ENCODE measurements at regions not wholly inside any gene's neighbourhood (a gene's known extent, or its start where the extent isn't known, plus 50 kb on each side); places are given as distances from the start of the nearest gene placed in this dataset.

DNA sequence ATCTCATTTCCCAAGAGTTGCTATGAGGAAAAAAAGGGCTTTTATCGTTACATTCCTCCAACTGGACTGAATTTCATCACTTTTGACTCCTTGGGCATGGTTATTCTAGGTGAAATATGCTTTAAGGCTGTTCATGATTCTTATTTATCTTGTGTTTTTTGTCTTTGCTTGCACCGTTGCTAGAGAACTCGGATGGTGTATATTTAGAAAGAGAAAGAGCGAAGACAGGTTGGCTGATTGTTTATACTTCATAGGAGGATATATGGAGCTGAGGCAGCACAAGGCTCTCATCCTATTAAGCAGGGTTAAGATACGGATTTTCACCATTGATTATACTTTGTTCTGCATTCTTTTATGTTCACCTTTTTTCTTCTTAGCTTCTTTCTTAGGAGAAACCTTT lies 94.9 kb upstream of the GEMIN8 start:
- no peaks in the 10 kb centered on the region for H3K9me3 ChIP-seq (ENCODE audit: low read length)
- TF ChIP-seq, protein P1, sequence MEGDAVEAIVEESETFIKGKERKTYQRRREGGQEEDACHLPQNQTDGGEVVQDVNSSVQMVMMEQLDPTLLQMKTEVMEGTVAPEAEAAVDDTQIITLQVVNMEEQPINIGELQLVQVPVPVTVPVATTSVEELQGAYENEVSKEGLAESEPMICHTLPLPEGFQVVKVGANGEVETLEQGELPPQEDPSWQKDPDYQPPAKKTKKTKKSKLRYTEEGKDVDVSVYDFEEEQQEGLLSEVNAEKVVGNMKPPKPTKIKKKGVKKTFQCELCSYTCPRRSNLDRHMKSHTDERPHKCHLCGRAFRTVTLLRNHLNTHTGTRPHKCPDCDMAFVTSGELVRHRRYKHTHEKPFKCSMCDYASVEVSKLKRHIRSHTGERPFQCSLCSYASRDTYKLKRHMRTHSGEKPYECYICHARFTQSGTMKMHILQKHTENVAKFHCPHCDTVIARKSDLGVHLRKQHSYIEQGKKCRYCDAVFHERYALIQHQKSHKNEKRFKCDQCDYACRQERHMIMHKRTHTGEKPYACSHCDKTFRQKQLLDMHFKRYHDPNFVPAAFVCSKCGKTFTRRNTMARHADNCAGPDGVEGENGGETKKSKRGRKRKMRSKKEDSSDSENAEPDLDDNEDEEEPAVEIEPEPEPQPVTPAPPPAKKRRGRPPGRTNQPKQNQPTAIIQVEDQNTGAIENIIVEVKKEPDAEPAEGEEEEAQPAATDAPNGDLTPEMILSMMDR (IDR thresholded peaks at IDR 0.05; ENCODE audit: low read length), result no peak
- TF ChIP-seq EZH2 (IDR thresholded peaks at IDR 0.05; ENCODE audit: borderline replicate concordance, low read length), result no peak
- H3K4me1 ChIP-seq (ENCODE audit: insufficient read depth, low read length, severe bottlenecking), result no peaks in the 10 kb centered on the region
- H3K27ac ChIP-seq (ENCODE audit: low read depth, low read length, poor library complexity, severe bottlenecking), result no peak overlapping the region
- H2AFZ ChIP-seq (ENCODE audit: low read length), result no peak overlapping the region
- H3K27me3 ChIP-seq (ENCODE audit: insufficient read depth, low read length), result no peaks in the 10 kb centered on the region
- no peaks in the 10 kb centered on the region for H3K36me3 ChIP-seq (ENCODE audit: insufficient read depth, low read length)
- no peaks in the 10 kb centered on the region for H4K20me1 ChIP-seq (ENCODE audit: insufficient read depth, low read length)
- no peak overlapping the region for H3K9ac ChIP-seq (ENCODE audit: low read length)
- H3K79me2 ChIP-seq (ENCODE audit: insufficient read depth, low read length), result no peaks in the 10 kb centered on the region
- no peak overlapping the region for H3K4me2 ChIP-seq (ENCODE audit: low read length)
- H3K4me3 ChIP-seq (ENCODE audit: low read depth, low read length, poor library complexity, severe bottlenecking), result no peak overlapping the region
- no peaks in the 10 kb centered on the region for H3F3A ChIP-seq (ENCODE audit: insufficient read depth, low read length)
- no peaks in the 10 kb centered on the region for H3K9me2 ChIP-seq (ENCODE audit: low read depth, low read length)

DNA sequence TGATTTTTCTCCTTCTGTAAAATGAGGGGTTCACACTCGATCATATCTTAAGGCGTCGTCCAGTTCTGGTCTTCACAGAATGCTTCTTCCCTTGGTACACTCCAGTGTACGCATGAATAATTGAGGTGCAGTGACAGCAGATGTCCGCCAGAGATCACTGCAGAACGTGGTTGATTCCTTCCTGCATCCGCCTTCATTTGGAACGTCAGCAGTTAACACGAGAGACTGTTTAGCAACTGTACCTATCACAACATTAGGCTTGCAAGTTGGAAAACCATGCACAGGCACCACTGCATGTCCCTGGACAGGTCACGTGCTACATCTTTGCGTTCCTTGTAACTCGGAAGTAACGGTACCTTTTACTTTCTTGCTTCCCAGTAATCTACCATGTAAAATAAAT lies 66.0 kb upstream of the GEMIN8 start:
- Histone ChIP-seq H3K27me3 (ENCODE audit: insufficient read depth, low read length) (no peaks in the 10 kb centered on the region), H2AFZ (ENCODE audit: low read length) (no peak overlapping the region), H3K9ac (ENCODE audit: low read length) (no peak overlapping the region), H3F3A (ENCODE audit: insufficient read depth, low read length) (no peaks in the 10 kb centered on the region), H3K9me3 (ENCODE audit: low read length) (no peaks in the 10 kb centered on the region), H3K79me2 (ENCODE audit: insufficient read depth, low read length) (no peaks in the 10 kb centered on the region), H3K4me3 (ENCODE audit: low read depth, low read length, poor library complexity, severe bottlenecking) (no peak overlapping the region), H3K9me2 (ENCODE audit: low read depth, low read length) (no peaks in the 10 kb centered on the region), H3K27ac (ENCODE audit: low read depth, low read length, poor library complexity, severe bottlenecking) (no peak overlapping the region), H3K36me3 (ENCODE audit: insufficient read depth, low read length) (no peaks in the 10 kb centered on the region), H3K4me2 (ENCODE audit: low read length) (no peak overlapping the region), H4K20me1 (ENCODE audit: insufficient read depth, low read length) (no peaks in the 10 kb centered on the region), H3K4me1 (ENCODE audit: insufficient read depth, low read length, severe bottlenecking) (no peaks in the 10 kb centered on the region)
- no peak for TF ChIP-seq EZH2 (IDR thresholded peaks at IDR 0.05; ENCODE audit: borderline replicate concordance, low read length)
- TF ChIP-seq, protein P1 (IDR thresholded peaks at IDR 0.05; ENCODE audit: low read length), result peak; percentile 66

DNA sequence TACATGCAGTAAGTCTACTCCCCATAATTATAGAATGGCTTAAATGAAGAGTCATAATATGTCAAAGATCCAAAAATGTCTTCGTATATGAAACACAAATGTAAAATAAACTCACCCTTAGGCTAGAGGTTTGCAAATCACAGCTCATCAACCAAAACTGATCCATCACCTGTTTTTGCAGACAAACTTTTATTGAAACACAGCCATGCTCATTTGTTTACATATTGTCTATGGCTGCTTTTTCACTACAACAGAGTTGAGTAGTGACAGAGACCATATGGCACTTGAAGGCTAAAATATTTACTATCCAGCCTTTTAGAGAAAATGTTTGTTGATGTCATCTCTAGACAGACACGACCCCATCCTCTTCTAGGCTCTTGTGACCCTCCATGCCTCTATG lies 64.5 kb upstream of the GEMIN8 start:
- H3K9me2 ChIP-seq (ENCODE audit: low read depth, low read length), result no peaks in the 10 kb centered on the region
- no peak overlapping the region for H3K4me3 ChIP-seq (ENCODE audit: low read depth, low read length, poor library complexity, severe bottlenecking)
- H3K36me3 ChIP-seq (ENCODE audit: insufficient read depth, low read length), result no peaks in the 10 kb centered on the region
- no peak overlapping the region for H3K27ac ChIP-seq (ENCODE audit: low read depth, low read length, poor library complexity, severe bottlenecking)
- no peaks in the 10 kb centered on the region for H3F3A ChIP-seq (ENCODE audit: insufficient read depth, low read length)
- H3K79me2 ChIP-seq (ENCODE audit: insufficient read depth, low read length), result no peaks in the 10 kb centered on the region
- H3K4me2 ChIP-seq (ENCODE audit: low read length), result no peak overlapping the region
- no peak overlapping the region for H3K9ac ChIP-seq (ENCODE audit: low read length)
- TF ChIP-seq EZH2 (IDR thresholded peaks at IDR 0.05; ENCODE audit: borderline replicate concordance, low read length), result no peak
- TF ChIP-seq, protein P1 (IDR thresholded peaks at IDR 0.05; ENCODE audit: low read length), result no peak
- no peaks in the 10 kb centered on the region for H3K9me3 ChIP-seq (ENCODE audit: low read length)
- H2AFZ ChIP-seq (ENCODE audit: low read length), result no peak overlapping the region
- no peaks in the 10 kb centered on the region for H4K20me1 ChIP-seq (ENCODE audit: insufficient read depth, low read length)
- no peaks in the 10 kb centered on the region for H3K27me3 ChIP-seq (ENCODE audit: insufficient read depth, low read length)
- no peaks in the 10 kb centered on the region for H3K4me1 ChIP-seq (ENCODE audit: insufficient read depth, low read length, severe bottlenecking)
